ENCODE measurements at regions not wholly inside any gene's neighbourhood (a gene's known extent, or its start where the extent isn't known, plus 50 kb on each side); places are given as distances from the start of the nearest gene placed in this dataset.

DNA sequence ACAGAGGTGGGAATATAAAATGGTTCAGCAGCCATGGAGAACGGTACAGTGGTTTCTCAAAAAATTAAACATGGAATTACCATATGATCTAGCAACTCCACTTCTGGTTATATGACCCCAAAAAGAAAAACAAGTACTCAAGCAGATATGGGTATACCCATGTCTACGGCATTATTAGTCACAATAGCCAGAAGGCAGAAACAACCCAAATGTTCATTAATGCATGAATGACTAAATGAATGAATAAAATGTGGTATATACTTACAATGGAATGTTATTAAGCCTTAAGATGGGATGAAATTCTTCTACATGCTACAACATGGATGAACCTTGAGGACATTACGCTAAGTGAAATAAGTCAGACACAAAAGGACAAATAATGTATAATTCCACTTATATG, 141.3 kb upstream of the FOXN2 start:
- H3K36me3 ChIP-seq (ENCODE audit: insufficient read depth, low read length) = no peaks in the 10 kb centered on the region
- no peak overlapping the region for H3K4me3 ChIP-seq (ENCODE audit: low read length)
- no peak overlapping the region for H3K9ac ChIP-seq (ENCODE audit: low read depth, low read length)
- 0 out of 2 replicates have a peak, but pooled peaks cover 1% of the 10 kb centered on the region for H3K9me3 ChIP-seq (ENCODE audit: insufficient read depth, low read depth, low read length)
- no peaks in the 10 kb centered on the region for H3K27me3 ChIP-seq (ENCODE audit: insufficient read depth, low read length)
- 98% methylated on average over 2 of the region's 3 CpGs for WGBS
- 0 out of 2 replicates have a peak, but pooled peaks cover 7% of the 10 kb centered on the region for H3K4me1 ChIP-seq (ENCODE audit: insufficient read depth, low read length)
- no peak overlapping the region for H3K27ac ChIP-seq (ENCODE audit: low read depth, low read length)

DNA sequence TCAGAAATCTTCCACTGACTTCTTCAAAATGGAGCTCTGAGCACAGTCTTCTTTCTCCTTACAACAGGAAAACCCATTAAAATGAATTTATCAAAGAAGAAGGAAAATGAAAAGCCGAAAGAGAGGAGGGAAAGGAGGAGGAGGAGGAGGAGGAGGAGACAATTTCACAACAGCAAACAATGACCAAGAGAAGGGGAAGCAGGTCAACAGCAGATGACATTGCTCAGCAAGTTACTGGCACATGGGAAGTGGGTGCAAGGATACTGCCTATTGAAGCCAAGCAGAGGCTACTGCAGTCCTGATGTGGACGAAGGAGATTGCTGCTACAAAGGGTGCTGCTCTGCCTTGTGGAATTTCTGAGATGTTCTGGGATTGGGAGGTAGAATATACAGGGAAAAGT, 140.0 kb upstream of the FOXN2 start:
- Histone ChIP-seq H3K27ac (ENCODE audit: low read depth, low read length) (no peak overlapping the region), H3K9me3 (ENCODE audit: insufficient read depth, low read depth, low read length) (no peaks in the 10 kb centered on the region), H3K9ac (ENCODE audit: low read depth, low read length) (no peak overlapping the region), H3K36me3 (ENCODE audit: insufficient read depth, low read length) (no peaks in the 10 kb centered on the region), H3K4me3 (ENCODE audit: low read length) (no peak overlapping the region), H3K27me3 (ENCODE audit: insufficient read depth, low read length) (no peaks in the 10 kb centered on the region), H3K4me1 (ENCODE audit: insufficient read depth, low read length) (0 out of 2 replicates have a peak, but pooled peaks cover 7% of the 10 kb centered on the region)
- WGBS = 87% methylated on average over 2 of the region's 2 CpGs

DNA sequence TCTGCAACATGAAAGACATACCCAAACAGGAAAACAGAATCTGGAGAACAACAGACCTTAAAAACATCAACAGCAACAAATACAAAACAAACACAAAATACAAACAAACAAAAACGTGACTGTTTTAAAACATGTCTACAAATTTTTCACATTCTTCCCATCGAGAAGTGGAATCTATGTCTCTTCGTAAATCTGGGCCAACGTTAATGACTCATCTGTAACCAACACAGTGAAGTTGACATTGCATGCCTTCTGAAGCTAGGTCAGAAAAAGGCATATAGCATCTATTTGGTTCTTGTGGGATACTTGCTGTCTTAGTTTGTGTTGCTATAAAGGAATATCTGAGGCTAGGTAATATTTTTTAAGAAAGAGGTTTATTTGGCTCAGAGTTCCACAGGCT, 139.2 kb upstream of the FOXN2 start:
- Histone ChIP-seq H3K36me3 (ENCODE audit: insufficient read depth, low read length) (no peaks in the 10 kb centered on the region), H3K4me1 (ENCODE audit: insufficient read depth, low read length) (0 out of 2 replicates have a peak, but pooled peaks cover 7% of the 10 kb centered on the region), H3K9ac (ENCODE audit: low read depth, low read length) (no peak overlapping the region), H3K27me3 (ENCODE audit: insufficient read depth, low read length) (no peaks in the 10 kb centered on the region), H3K4me3 (ENCODE audit: low read length) (no peak overlapping the region), H3K9me3 (ENCODE audit: insufficient read depth, low read depth, low read length) (no peaks in the 10 kb centered on the region), H3K27ac (ENCODE audit: low read depth, low read length) (no peak overlapping the region)
- 72% methylated on average over 4 of the region's 4 CpGs for WGBS

DNA sequence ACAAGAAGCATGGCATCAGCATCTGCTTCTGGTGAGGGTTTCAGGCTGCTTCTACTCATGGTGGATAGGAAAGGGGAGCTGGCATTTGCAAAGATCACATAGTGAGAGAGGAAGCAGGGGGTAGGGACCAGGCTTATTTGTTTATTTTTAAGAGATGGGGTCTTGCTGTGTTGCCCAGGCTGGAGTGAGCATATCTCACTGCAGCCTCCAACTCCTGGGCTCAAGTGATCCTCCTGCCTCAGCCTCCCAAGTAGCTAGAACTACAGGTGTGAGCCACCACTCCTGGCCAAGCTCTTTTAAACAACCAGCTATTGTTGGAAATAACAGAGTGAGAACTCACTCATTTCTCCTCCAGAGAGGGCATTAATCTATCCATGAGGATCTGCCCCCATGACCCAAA, 138.8 kb upstream of the FOXN2 start:
- Histone ChIP-seq H3K4me1 (ENCODE audit: insufficient read depth, low read length) (0 out of 2 replicates have a peak, but pooled peaks cover 7% of the 10 kb centered on the region), H3K4me3 (ENCODE audit: low read length) (no peak overlapping the region), H3K9ac (ENCODE audit: low read depth, low read length) (no peak overlapping the region), H3K27ac (ENCODE audit: low read depth, low read length) (no peak overlapping the region), H3K27me3 (ENCODE audit: insufficient read depth, low read length) (no peaks in the 10 kb centered on the region), H3K9me3 (ENCODE audit: insufficient read depth, low read depth, low read length) (no peaks in the 10 kb centered on the region), H3K36me3 (ENCODE audit: insufficient read depth, low read length) (no peaks in the 10 kb centered on the region)

DNA sequence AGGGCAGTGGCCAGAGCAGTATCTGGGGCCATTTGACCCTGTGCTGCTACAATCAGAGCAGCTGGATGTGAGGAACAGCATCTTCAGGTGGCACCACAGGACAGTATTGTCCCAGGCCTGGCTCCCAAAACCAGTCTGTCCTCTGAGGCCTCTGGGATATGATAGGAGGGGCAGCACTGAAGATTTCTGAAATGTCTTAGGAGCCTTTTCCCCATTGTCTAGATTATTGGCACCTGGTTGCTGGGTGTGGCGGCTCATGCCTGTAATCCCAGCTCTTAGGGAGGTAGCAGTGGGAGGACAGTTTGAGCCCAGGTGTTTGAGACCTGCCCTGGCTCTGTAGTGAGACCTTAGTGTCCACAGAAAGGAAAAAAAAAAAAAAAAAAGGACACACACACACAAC, 137.6 kb upstream of the FOXN2 start:
- 94% methylated on average over 1 of the region's 1 CpG for WGBS
- H3K36me3 ChIP-seq (ENCODE audit: insufficient read depth, low read length) = no peaks in the 10 kb centered on the region
- H3K4me1 ChIP-seq (ENCODE audit: insufficient read depth, low read length) = no peaks in the 10 kb centered on the region
- no peak overlapping the region for H3K4me3 ChIP-seq (ENCODE audit: low read length)
- no peak overlapping the region for H3K27ac ChIP-seq (ENCODE audit: low read depth, low read length)
- no peak overlapping the region for H3K9ac ChIP-seq (ENCODE audit: low read depth, low read length)
- H3K9me3 ChIP-seq (ENCODE audit: insufficient read depth, low read depth, low read length) = no peaks in the 10 kb centered on the region
- no peaks in the 10 kb centered on the region for H3K27me3 ChIP-seq (ENCODE audit: insufficient read depth, low read length)

DNA sequence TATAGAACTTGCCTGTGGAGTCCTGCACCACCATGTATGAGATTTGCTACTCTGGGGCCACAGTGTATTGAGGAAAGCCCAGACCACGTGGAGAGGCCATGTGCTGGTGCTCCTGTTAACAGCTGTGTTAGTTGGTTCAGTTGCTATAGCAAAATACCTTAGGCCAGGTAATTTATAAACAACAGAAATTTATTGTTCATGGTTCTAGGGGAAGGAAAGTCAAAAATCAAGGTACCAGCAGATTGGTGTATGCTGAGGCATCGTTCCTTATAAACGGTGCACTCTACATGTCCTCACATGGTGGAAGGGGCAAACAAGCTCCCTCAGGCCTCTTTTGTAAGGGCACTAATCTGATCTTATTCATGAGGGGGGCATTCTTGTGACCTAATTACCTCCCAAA, 135.9 kb upstream of the FOXN2 start:
- Histone ChIP-seq H3K9ac (ENCODE audit: low read depth, low read length) (no peak overlapping the region), H3K27ac (ENCODE audit: low read depth, low read length) (no peak overlapping the region)
- 90% methylated on average over 3 of the region's 3 CpGs for WGBS

DNA sequence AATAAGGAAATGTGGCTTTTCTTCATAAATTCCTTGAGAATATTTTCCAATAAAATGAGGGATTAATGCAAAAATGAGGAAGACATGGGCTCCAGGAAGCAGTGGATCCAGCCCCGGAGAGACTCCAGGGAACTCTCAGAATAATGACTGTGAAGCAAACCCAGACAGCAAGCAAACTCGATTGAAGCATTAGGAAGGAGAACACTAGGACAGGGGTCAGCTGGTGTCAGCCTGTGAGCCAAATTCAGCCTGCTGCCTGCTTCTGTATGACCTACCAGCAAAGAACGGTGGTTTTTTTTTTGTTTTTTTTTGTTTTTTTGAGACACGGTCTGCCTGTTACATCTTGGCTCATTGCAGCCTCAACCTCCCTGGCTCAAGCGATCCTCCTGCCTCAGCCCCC, 133.9 kb upstream of the FOXN2 start:
- Histone ChIP-seq H3K9me3 (ENCODE audit: insufficient read depth, low read depth, low read length) (no peaks in the 10 kb centered on the region), H3K4me3 (ENCODE audit: low read length) (no peak overlapping the region), H3K27ac (ENCODE audit: low read depth, low read length) (no peak overlapping the region), H3K4me1 (ENCODE audit: insufficient read depth, low read length) (peaks cover 4% of the 10 kb centered on the region), H3K9ac (ENCODE audit: low read depth, low read length) (no peak overlapping the region), H3K36me3 (ENCODE audit: insufficient read depth, low read length) (no peaks in the 10 kb centered on the region), H3K27me3 (ENCODE audit: insufficient read depth, low read length) (no peaks in the 10 kb centered on the region)
- 89% methylated on average over 5 of the region's 5 CpGs for WGBS

More for the DNA sequence above, 135.9 kb upstream of the FOXN2 start:
- H3K4me3 ChIP-seq (ENCODE audit: low read length) = no peak overlapping the region
- no peaks in the 10 kb centered on the region for H3K9me3 ChIP-seq (ENCODE audit: insufficient read depth, low read depth, low read length)
- H3K36me3 ChIP-seq (ENCODE audit: insufficient read depth, low read length) = no peaks in the 10 kb centered on the region
- H3K4me1 ChIP-seq (ENCODE audit: insufficient read depth, low read length) = no peaks in the 10 kb centered on the region
- H3K27me3 ChIP-seq (ENCODE audit: insufficient read depth, low read length) = no peaks in the 10 kb centered on the region

DNA sequence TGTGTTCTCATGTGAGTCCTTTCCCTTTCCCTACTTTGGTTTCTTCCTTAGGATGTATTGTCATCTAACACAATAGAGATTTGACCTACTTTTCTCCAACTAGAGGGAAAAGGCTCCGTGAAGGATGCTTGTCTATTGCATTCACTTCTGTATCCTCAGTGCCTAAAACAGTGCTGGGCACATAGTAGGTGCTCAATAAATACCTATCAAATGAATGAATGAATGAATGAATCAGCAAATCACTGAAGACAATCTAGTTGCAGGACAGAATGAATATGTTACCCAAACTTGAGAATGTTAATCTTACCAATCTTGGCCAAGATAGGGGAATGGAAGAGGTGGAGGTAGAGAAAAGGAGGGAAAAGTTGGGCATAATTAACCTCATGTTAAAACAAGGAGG, 131.2 kb upstream of the FOXN2 start:
- Histone ChIP-seq H3K36me3 (ENCODE audit: insufficient read depth, low read length) (no peaks in the 10 kb centered on the region), H3K9me3 (ENCODE audit: insufficient read depth, low read depth, low read length) (no peaks in the 10 kb centered on the region), H3K4me3 (ENCODE audit: low read length) (no peak overlapping the region), H3K27me3 (ENCODE audit: insufficient read depth, low read length) (no peaks in the 10 kb centered on the region), H3K9ac (ENCODE audit: low read depth, low read length) (no peak overlapping the region), H3K4me1 (ENCODE audit: insufficient read depth, low read length) (peaks cover 23% of the 10 kb centered on the region), H3K27ac (ENCODE audit: low read depth, low read length) (no peak overlapping the region)
- WGBS = 92% methylated on average over 1 of the region's 1 CpG

DNA sequence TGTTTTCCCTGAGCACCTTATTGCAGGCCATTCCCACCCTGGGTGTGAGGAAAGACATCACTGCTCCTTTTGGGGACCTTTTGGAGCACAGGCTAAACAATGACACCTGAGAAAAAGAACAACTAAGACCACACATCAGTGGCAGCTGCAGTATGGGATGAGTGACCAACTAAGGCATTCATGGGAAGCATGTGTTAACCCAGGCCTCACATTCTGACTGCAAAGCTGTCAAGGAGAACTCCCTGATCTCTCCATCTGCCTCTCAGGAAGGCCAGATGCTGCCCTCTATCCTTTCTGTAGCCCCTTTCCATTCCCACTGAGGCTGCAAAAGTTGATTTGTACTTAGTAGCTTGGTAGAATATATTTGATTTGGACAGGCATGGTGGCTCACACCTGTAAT, 130.5 kb upstream of the FOXN2 start:
- no peaks in the 10 kb centered on the region for H3K36me3 ChIP-seq (ENCODE audit: insufficient read depth, low read length)
- no peaks in the 10 kb centered on the region for H3K27me3 ChIP-seq (ENCODE audit: insufficient read depth, low read length)
- no peak overlapping the region for H3K9ac ChIP-seq (ENCODE audit: low read depth, low read length)
- H3K4me3 ChIP-seq (ENCODE audit: low read length) = no peak overlapping the region
- no peak overlapping the region for H3K27ac ChIP-seq (ENCODE audit: low read depth, low read length)
- no peaks in the 10 kb centered on the region for H3K9me3 ChIP-seq (ENCODE audit: insufficient read depth, low read depth, low read length)
- H3K4me1 ChIP-seq (ENCODE audit: insufficient read depth, low read length) = peaks cover 23% of the 10 kb centered on the region

DNA sequence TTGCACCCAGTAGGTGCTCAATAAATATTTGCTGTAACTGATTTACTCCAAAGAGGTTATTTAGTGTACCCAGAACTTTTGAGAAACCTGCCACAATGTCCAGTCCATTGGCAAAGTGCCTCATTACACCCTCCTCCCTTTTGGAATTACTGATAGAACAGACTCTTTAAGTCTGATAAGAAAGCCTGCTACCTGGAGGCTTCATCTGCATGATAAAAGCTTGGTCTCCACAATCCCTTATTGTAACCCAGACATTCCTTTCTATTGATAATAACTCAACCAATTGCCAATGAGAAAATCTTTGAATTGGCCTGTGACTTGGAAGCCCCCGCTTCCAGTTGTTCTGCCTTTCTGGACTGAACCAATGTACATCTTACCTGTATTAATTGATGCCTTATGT, 127.0 kb upstream of the FOXN2 start:
- H3K27ac ChIP-seq (ENCODE audit: low read depth, low read length) = no peak overlapping the region
- WGBS = 92% methylated on average over 1 of the region's 1 CpG
- no peaks in the 10 kb centered on the region for H3K27me3 ChIP-seq (ENCODE audit: insufficient read depth, low read length)
- peaks cover 23% of the 10 kb centered on the region for H3K4me1 ChIP-seq (ENCODE audit: insufficient read depth, low read length)
- no peak overlapping the region for H3K9ac ChIP-seq (ENCODE audit: low read depth, low read length)
- H3K9me3 ChIP-seq (ENCODE audit: insufficient read depth, low read depth, low read length) = no peaks in the 10 kb centered on the region
- H3K4me3 ChIP-seq (ENCODE audit: low read length) = no peak overlapping the region
- no peaks in the 10 kb centered on the region for H3K36me3 ChIP-seq (ENCODE audit: insufficient read depth, low read length)

DNA sequence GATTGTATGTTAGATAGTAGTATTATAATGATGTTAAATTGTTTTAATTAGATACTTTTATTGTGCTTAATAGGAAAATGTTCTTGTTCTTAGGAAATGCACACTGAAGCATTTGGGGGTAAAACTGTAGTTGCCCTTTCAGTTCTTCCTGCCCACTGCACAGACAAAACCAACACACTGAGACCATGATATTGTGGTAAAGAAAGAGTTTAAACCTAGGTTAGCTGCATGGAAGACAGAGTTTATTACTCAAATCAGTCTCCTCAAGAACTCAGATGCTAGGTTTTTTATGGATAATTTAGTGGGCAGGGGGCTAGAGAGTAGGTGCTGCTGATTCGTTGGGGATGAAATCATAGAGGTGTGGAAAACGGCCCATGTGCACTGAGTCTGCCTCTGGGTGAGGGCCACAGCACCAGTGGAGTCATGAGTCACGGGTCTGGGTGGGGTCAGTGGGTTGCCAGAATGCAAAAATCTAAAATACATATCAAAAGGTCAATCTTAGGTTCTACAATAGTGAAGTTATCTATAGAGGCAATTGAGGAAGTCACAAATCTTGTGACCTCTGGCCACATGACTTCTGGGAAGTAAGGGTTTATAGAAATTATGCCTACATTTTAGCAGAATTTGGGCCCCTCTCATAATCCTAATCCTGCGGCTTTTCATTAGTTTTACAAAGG, 124.8 kb upstream of the FOXN2 start:
- H3K27ac ChIP-seq (ENCODE audit: low read depth, low read length) = no peak overlapping the region
- peaks cover 23% of the 10 kb centered on the region for H3K4me1 ChIP-seq (ENCODE audit: insufficient read depth, low read length)
- no peaks in the 10 kb centered on the region for H3K36me3 ChIP-seq (ENCODE audit: insufficient read depth, low read length)
- no peak overlapping the region for H3K9ac ChIP-seq (ENCODE audit: low read depth, low read length)
- H3K27me3 ChIP-seq (ENCODE audit: insufficient read depth, low read length) = no peaks in the 10 kb centered on the region
- no peak overlapping the region for H3K4me3 ChIP-seq (ENCODE audit: low read length)
- WGBS = 88% methylated on average over 3 of the region's 4 CpGs
- no peaks in the 10 kb centered on the region for H3K9me3 ChIP-seq (ENCODE audit: insufficient read depth, low read depth, low read length)

DNA sequence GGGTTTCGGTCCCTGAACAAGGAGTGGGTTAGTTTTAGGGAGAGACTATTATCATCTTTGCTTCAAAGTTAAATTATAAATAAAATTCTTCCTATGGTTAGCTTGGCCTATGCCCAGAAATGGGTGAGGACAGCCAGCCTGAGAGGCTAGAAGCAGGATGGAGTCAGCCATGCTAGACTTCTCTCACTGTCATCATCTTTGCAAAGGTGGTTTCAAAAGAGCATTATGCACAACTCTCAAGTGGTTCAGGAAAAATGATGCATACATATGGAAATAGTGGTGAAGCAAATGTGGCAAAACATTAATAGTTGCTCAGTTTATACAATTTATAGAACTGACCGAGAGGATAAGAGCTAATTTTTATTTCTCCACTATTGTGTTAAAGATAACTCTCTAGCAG, 124.3 kb upstream of the FOXN2 start:
- Histone ChIP-seq H3K36me3 (ENCODE audit: insufficient read depth, low read length) (no peaks in the 10 kb centered on the region), H3K4me1 (ENCODE audit: insufficient read depth, low read length) (peaks cover 21% of the 10 kb centered on the region), H3K9ac (ENCODE audit: low read depth, low read length) (no peak overlapping the region), H3K27ac (ENCODE audit: low read depth, low read length) (no peak overlapping the region), H3K27me3 (ENCODE audit: insufficient read depth, low read length) (no peaks in the 10 kb centered on the region), H3K4me3 (ENCODE audit: low read length) (no peak overlapping the region), H3K9me3 (ENCODE audit: insufficient read depth, low read depth, low read length) (no peaks in the 10 kb centered on the region)
- no CpG with 5 or more reads among the region's 2 CpGs for WGBS

Data from HUES64 (cell line).